Panc1 (cell line): ENCODE measurements at regions not wholly inside any gene's neighbourhood (a gene's known extent, or its start where the extent isn't known, plus 50 kb on each side); places are given as distances from the start of the nearest gene placed in this dataset.

Experiments
- ATAC-seq: fragments of 200-7000 bp; cut with Tn5 transposase; 2 replicates; pipeline ENCODE4 v1.9.1; 2020; ENCODE audit warnings: mild to moderate bottlenecking, moderate library complexity
- BruUV-seq: library from RNA; stranded (reverse); fragments of 400-500 nt; replicated peaks from 2 replicates; lab custom pipeline; 2021; lab: Mats Ljungman, UMichigan
- CTCF ChIA-PET: fragments of 300-600 bp; sonication (Branson Sonifier 250); formaldehyde crosslinking; loops from one replicate; lab custom pipeline; 2022; ENCODE audit warnings: antibody characterized with exemption; lab: Charles Lee
- POLR2A ChIA-PET: fragments of 300-600 bp; sonication (Branson Sonifier 250); formaldehyde crosslinking; loops from one replicate; lab custom pipeline; 2022; ENCODE audit warnings: antibody characterized with exemption; lab: Charles Lee
- DNase-seq: peaks from one replicate; pipeline ENCODE4 v3.0.0-alpha.2; 2010; ENCODE audit warnings: low read depth, low spot score
- H3K27ac ChIP-seq: 2 replicates; pipeline ENCODE4 v1.5.1; 2011; ENCODE audit warnings: mild to moderate bottlenecking, low read length, inconsistent platforms
- H3K27me3 ChIP-seq: fragments of 200-500 bp; sonication (Bioruptor generic); 2 replicates; pipeline ENCODE4 v1.6.0; 2014; ENCODE audit warnings: low read length, inconsistent platforms; ENCODE audit not compliant: control insufficient read depth, insufficient read depth
- H3K36me3 ChIP-seq: fragments of 200-500 bp; sonication (Bioruptor generic); 2 replicates; pipeline ENCODE4 v1.5.1; 2014; ENCODE audit warnings: inconsistent platforms, mild to moderate bottlenecking, low read length, moderate library complexity; ENCODE audit not compliant: control insufficient read depth, insufficient read depth
- H3K4me1 ChIP-seq: 2 replicates; pipeline ENCODE4 v1.5.1; 2011; ENCODE audit warnings: inconsistent platforms, mild to moderate bottlenecking, low read length, moderate library complexity; ENCODE audit not compliant: control insufficient read depth, insufficient read depth
- H3K4me3 ChIP-seq, 2 experiments: 2 replicates each; pipeline ENCODE4 v1.5.1; 2011 to 2012; ENCODE audit warnings: low read depth in 2 of 2, low read length in 2 of 2, mild to moderate bottlenecking in 2 of 2, inconsistent platforms in 1 of 2, moderate library complexity in 1 of 2
- H3K9me3 ChIP-seq: fragments of 200-500 bp; sonication (Bioruptor generic); 2 replicates; pipeline ENCODE4 v1.5.1; 2014; ENCODE audit warnings: low read depth, mild to moderate bottlenecking, inconsistent platforms, low read length, moderate library complexity; ENCODE audit not compliant: control insufficient read depth, insufficient read depth
- POLR2AphosphoS5 ChIP-seq: IDR thresholded peaks from 2 replicates; pipeline ENCODE4 v1.6.1; 2012; ENCODE audit warnings: mild to moderate bottlenecking, low read depth, low read length, moderate library complexity
- SIN3A ChIP-seq: IDR thresholded peaks from 2 replicates; pipeline ENCODE4 v1.6.1; 2012; ENCODE audit warnings: low read depth, mild to moderate bottlenecking, low read length, moderate library complexity, borderline replicate concordance; ENCODE audit not compliant: insufficient read depth
- TCF7L2 ChIP-seq: IDR thresholded peaks from 2 replicates; pipeline ENCODE4 v1.6.1; 2011; ENCODE audit warnings: mild to moderate bottlenecking, low read depth, low read length, inconsistent platforms
- in situ Hi-C: cut with HindIII; loops from 2 replicates; pipeline ENCODE4 v1.10.0; 2016; ENCODE audit warnings: low sequenced_read_pairs, low pct_unique_long_range_greater_than_20kb
- intact Hi-C: fragments of 100-400 bp; cut with micrococcal nuclease; formaldehyde crosslinking; loops from one replicate; pipeline ENCODE4 v1.10.0; 2022; ENCODE audit not compliant: unreplicated experiment
- TF ChIP-seq, protein P1 (sequence below): fragments of 450-650 bp; IDR thresholded peaks from 2 replicates; pipeline ENCODE4 v1.5.1; 2017; ENCODE audit warnings: mild to moderate bottlenecking
- TF ChIP-seq, protein P2 (sequence below), 2 experiments: IDR thresholded peaks; 2 replicates each; pipeline ENCODE4 v1.6.1; 2011 to 2012; ENCODE audit warnings: low read depth in 2 of 2, control low read depth in 1 of 2, low read length in 1 of 2, mild to moderate bottlenecking in 1 of 2, moderate library complexity in 1 of 2; ENCODE audit not compliant: insufficient read depth in 1 of 2

DNA sequence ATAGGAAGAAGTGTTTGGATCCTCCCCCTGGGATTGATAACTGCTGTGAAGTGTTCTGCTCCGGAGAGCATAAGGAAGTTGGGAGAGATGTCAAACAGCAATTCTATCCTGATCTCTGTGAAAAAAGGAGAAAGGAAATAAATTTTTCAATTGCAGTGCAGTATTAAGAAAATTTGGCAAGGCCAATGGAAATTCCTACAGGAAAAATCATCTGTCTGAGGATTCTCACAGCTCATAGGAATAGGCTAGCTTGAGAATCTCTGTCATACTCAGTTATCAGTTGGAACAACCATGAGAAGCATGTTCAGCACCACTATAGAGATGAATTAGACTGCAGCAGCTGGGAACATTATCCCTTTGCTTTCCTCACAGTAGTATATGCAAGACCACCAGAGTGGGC is 1238.9 kb upstream of the MIR17HG start:
- ATAC-seq (no peak), DNase-seq (no peak)
- in situ Hi-C loops: no loop called here
- ChIA-PET CTCF (no interaction called here), POLR2A (no interaction called here)
- Histone ChIP-seq H3K4me3 (no peak overlapping the region), H3K27ac (no peak overlapping the region), H3K4me1 (no peaks in the 10 kb centered on the region), H3K9me3 (no peaks in the 10 kb centered on the region), H3K36me3 (no peaks in the 10 kb centered on the region), H3K27me3 (no peaks in the 10 kb centered on the region)
- no peak for TF ChIP-seq POLR2AphosphoS5
- TF ChIP-seq, protein P1, sequence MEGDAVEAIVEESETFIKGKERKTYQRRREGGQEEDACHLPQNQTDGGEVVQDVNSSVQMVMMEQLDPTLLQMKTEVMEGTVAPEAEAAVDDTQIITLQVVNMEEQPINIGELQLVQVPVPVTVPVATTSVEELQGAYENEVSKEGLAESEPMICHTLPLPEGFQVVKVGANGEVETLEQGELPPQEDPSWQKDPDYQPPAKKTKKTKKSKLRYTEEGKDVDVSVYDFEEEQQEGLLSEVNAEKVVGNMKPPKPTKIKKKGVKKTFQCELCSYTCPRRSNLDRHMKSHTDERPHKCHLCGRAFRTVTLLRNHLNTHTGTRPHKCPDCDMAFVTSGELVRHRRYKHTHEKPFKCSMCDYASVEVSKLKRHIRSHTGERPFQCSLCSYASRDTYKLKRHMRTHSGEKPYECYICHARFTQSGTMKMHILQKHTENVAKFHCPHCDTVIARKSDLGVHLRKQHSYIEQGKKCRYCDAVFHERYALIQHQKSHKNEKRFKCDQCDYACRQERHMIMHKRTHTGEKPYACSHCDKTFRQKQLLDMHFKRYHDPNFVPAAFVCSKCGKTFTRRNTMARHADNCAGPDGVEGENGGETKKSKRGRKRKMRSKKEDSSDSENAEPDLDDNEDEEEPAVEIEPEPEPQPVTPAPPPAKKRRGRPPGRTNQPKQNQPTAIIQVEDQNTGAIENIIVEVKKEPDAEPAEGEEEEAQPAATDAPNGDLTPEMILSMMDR: no peak
- TF ChIP-seq SIN3A: no peak
- TF ChIP-seq, protein P2, sequence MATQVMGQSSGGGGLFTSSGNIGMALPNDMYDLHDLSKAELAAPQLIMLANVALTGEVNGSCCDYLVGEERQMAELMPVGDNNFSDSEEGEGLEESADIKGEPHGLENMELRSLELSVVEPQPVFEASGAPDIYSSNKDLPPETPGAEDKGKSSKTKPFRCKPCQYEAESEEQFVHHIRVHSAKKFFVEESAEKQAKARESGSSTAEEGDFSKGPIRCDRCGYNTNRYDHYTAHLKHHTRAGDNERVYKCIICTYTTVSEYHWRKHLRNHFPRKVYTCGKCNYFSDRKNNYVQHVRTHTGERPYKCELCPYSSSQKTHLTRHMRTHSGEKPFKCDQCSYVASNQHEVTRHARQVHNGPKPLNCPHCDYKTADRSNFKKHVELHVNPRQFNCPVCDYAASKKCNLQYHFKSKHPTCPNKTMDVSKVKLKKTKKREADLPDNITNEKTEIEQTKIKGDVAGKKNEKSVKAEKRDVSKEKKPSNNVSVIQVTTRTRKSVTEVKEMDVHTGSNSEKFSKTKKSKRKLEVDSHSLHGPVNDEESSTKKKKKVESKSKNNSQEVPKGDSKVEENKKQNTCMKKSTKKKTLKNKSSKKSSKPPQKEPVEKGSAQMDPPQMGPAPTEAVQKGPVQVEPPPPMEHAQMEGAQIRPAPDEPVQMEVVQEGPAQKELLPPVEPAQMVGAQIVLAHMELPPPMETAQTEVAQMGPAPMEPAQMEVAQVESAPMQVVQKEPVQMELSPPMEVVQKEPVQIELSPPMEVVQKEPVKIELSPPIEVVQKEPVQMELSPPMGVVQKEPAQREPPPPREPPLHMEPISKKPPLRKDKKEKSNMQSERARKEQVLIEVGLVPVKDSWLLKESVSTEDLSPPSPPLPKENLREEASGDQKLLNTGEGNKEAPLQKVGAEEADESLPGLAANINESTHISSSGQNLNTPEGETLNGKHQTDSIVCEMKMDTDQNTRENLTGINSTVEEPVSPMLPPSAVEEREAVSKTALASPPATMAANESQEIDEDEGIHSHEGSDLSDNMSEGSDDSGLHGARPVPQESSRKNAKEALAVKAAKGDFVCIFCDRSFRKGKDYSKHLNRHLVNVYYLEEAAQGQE (IDR thresholded peaks at IDR 0.05; ENCODE audit: insufficient read depth in 1 of 2, low read depth in 2 of 2, low read length in 1 of 2): no peak
- no peak for TF ChIP-seq TCF7L2
- intact Hi-C loops: no loop called here
- BruUV-seq: no TSS peak

DNA sequence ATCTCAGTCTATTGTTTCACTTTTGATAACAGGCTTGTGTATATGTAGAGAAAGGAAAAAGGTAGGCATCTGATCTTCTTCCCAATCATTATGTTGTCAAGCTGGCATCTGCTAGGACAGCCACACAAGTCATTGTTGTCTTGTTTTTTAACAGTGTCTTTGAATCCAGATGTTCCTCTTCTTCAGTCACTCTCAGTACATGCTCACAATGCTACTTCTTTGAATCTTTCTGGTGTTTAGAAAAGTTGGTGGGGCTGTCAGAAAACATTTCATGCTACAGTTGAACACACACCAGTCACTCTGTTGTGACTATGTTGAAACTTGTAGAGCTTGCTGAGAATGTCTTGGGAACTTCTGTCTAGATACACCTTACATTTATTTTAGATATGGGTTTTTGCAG is 1231.4 kb upstream of the MIR17HG start:
- no peak overlapping the region for H3K4me3 ChIP-seq
- ATAC-seq: no peak
- no TSS peak for BruUV-seq
- no peaks in the 10 kb centered on the region for H3K9me3 ChIP-seq
- no peaks in the 10 kb centered on the region for H3K4me1 ChIP-seq
- no peaks in the 10 kb centered on the region for H3K27me3 ChIP-seq
- intact Hi-C loops (no loop called here), in situ Hi-C loops (no loop called here)
- ChIA-PET CTCF (no interaction called here), POLR2A (no interaction called here)
- no peak overlapping the region for H3K27ac ChIP-seq
- H3K36me3 ChIP-seq: no peaks in the 10 kb centered on the region
- no peak for DNase-seq
- no peak for TF ChIP-seq TCF7L2
- no peak for TF ChIP-seq POLR2AphosphoS5
- TF ChIP-seq, protein P1: no peak
